ENCODE measurements at regions not wholly inside any gene's neighbourhood (a gene's known extent, or its start where the extent isn't known, plus 50 kb on each side); places are given as distances from the start of the nearest gene placed in this dataset.

DNA sequence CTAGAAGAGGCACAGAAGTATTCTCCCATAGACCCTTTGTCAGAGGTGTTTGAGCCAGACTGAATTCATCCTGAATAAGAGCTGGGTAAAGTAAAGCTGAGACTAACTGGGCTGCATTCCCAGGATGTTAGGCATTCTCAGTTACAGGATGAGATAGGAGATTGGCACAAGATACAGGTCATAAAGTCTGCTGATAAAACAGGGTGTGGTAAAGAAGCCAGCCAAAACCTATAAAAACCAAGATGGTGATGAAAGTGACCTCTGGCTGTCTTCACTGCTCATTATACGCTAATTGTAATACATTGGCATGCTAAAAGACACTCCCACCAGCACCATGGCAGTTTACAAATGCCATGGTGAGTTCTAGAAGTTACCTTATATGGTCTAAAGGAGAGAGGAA, 364.9 kb upstream of the TMEFF2 start (continued):
- TF ChIP-seq, protein P1, sequence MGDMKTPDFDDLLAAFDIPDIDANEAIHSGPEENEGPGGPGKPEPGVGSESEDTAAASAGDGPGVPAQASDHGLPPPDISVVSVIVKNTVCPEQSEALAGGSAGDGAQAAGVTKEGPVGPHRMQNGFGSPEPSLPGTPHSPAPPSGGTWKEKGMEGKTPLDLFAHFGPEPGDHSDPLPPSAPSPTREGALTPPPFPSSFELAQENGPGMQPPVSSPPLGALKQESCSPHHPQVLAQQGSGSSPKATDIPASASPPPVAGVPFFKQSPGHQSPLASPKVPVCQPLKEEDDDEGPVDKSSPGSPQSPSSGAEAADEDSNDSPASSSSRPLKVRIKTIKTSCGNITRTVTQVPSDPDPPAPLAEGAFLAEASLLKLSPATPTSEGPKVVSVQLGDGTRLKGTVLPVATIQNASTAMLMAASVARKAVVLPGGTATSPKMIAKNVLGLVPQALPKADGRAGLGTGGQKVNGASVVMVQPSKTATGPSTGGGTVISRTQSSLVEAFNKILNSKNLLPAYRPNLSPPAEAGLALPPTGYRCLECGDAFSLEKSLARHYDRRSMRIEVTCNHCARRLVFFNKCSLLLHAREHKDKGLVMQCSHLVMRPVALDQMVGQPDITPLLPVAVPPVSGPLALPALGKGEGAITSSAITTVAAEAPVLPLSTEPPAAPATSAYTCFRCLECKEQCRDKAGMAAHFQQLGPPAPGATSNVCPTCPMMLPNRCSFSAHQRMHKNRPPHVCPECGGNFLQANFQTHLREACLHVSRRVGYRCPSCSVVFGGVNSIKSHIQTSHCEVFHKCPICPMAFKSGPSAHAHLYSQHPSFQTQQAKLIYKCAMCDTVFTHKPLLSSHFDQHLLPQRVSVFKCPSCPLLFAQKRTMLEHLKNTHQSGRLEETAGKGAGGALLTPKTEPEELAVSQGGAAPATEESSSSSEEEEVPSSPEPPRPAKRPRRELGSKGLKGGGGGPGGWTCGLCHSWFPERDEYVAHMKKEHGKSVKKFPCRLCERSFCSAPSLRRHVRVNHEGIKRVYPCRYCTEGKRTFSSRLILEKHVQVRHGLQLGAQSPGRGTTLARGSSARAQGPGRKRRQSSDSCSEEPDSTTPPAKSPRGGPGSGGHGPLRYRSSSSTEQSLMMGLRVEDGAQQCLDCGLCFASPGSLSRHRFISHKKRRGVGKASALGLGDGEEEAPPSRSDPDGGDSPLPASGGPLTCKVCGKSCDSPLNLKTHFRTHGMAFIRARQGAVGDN (IDR thresholded peaks at IDR 0.05) = no peak
- TF ChIP-seq SRF (IDR thresholded peaks at IDR 0.05; ENCODE audit: low read depth in 2 of 2, low read length in 2 of 2) = no peak

DNA sequence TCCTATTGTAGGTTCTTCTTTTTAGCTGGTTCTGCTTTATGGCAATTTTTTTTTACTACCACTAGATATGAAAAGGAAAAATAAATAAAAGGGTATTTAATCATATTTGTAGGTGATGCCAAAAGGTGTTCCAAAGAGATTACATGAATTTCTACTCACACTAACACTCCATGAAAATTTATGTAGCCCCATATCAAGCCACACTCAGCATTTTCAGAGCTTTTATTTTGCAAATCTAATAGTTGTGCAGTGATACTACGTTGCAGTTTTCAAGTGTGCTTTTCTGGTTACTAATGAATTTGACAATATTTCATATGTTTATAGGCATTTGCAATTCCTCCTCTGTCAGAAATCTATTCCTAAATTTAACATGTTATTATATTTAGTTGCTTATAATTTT, 363.9 kb upstream of the TMEFF2 start:
- Histone ChIP-seq H3K79me2 (ENCODE audit: control insufficient read depth, insufficient read depth, low read length) (no peaks in the 10 kb centered on the region), H3K36me3 (ENCODE audit: control insufficient read depth in 2 of 2, insufficient read depth in 2 of 2, low read length in 1 of 2) (no peaks in the 10 kb centered on the region), H3K27me3 (replicated peaks in 1 of 2; ENCODE audit: control insufficient read depth in 2 of 2, insufficient read depth in 2 of 2, low read length in 1 of 2) (no peaks in the 10 kb centered on the region), H3K4me1 (ENCODE audit: control insufficient read depth, insufficient read depth, low read length) (no peaks in the 10 kb centered on the region), H4K20me1 (ENCODE audit: control insufficient read depth, insufficient read depth) (no peaks in the 10 kb centered on the region), H2AFZ (ENCODE audit: control insufficient read depth, low read depth, low read length) (no peak overlapping the region), H3K4me2 (ENCODE audit: control insufficient read depth, insufficient read depth) (no peak overlapping the region), H3K27ac (ENCODE audit: control insufficient read depth, insufficient read depth) (no peak overlapping the region), H3K4me3 (no peak overlapping the region), H3K9me3 (replicated peaks; ENCODE audit: control insufficient read depth, insufficient read depth, low read length) (no peaks in the 10 kb centered on the region), H3K9ac (ENCODE audit: control insufficient read depth, insufficient read depth, low read length) (no peak overlapping the region)
- no TSS peak for BruUV-seq (replicated peaks)
- ChIA-PET POLR2A (no interaction called here), RAD21 (ENCODE audit: unreplicated experiment) (no interaction called here), SMC1A (ENCODE audit: uncharacterized antibody, unreplicated experiment) (no interaction called here), CTCF (no interaction called here)
- in situ Hi-C loops (cut with MboI) = no loop called here
- ATAC-seq (no peak), DNase-seq (ENCODE audit: low read depth, low spot score) (no peak), FAIRE-seq (no peak)
- intact Hi-C loops (cut with micrococcal nuclease; ENCODE audit: unreplicated experiment) = no loop called here
- WGBS (ENCODE audit: insufficient coverage, insufficient replicate concordance, low lambda C conversion rate, missing lambda C conversion rate) = 0% methylated on average over 1 of the region's 1 CpG
- TF ChIP-seq EGR1 (IDR thresholded peaks at IDR 0.05; ENCODE audit: borderline replicate concordance in 1 of 2, low read depth in 2 of 2, low read length in 2 of 2) (no peak), CBX5 (IDR thresholded peaks at IDR 0.05; ENCODE audit: low read depth) (no peak), POLR2AphosphoS5 (IDR thresholded peaks at IDR 0.05; ENCODE audit: low read length) (no peak), NFYA (IDR thresholded peaks at IDR 0.05; ENCODE audit: borderline replicate concordance, low read depth, low read length) (no peak), SMARCA5 (IDR thresholded peaks at IDR 0.05) (no peak), RB1 (IDR thresholded peaks at IDR 0.05; ENCODE audit: borderline replicate concordance) (no peak), CBX3 (IDR thresholded peaks at IDR 0.05; ENCODE audit: borderline replicate concordance, low read depth) (no peak), IKZF1 (conservative IDR thresholded peaks at IDR 0.05) (no peak), CHD4 (IDR thresholded peaks at IDR 0.05) (no peak), SRF (IDR thresholded peaks at IDR 0.05; ENCODE audit: low read depth in 2 of 2, low read length in 2 of 2) (no peak), TCF12 (IDR thresholded peaks at IDR 0.05; ENCODE audit: low read depth, low read length) (no peak), POLR2A (IDR thresholded peaks at IDR 0.05; ENCODE audit: low read depth, low read length) (no peak)
- TF ChIP-seq, protein P2, sequence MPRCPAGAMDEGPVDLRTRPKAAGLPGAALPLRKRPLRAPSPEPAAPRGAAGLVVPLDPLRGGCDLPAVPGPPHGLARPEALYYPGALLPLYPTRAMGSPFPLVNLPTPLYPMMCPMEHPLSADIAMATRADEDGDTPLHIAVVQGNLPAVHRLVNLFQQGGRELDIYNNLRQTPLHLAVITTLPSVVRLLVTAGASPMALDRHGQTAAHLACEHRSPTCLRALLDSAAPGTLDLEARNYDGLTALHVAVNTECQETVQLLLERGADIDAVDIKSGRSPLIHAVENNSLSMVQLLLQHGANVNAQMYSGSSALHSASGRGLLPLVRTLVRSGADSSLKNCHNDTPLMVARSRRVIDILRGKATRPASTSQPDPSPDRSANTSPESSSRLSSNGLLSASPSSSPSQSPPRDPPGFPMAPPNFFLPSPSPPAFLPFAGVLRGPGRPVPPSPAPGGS (IDR thresholded peaks at IDR 0.05; ENCODE audit: borderline replicate concordance, insufficient read depth, low read depth, low read length, poor library complexity, severe bottlenecking) = no peak
- TF ChIP-seq, protein P3, sequence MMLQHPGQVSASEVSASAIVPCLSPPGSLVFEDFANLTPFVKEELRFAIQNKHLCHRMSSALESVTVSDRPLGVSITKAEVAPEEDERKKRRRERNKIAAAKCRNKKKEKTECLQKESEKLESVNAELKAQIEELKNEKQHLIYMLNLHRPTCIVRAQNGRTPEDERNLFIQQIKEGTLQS (IDR thresholded peaks at IDR 0.05; ENCODE audit: borderline replicate concordance, extremely low read depth, low read depth, low read length) = no peak
- TF ChIP-seq, protein P4, sequence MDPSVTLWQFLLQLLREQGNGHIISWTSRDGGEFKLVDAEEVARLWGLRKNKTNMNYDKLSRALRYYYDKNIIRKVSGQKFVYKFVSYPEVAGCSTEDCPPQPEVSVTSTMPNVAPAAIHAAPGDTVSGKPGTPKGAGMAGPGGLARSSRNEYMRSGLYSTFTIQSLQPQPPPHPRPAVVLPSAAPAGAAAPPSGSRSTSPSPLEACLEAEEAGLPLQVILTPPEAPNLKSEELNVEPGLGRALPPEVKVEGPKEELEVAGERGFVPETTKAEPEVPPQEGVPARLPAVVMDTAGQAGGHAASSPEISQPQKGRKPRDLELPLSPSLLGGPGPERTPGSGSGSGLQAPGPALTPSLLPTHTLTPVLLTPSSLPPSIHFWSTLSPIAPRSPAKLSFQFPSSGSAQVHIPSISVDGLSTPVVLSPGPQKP (IDR thresholded peaks at IDR 0.05; ENCODE audit: low read depth, low read length) = no peak

All from GM12878 (cell line).